SK-N-SH treated with all-trans-retinoic acid at 6 μM for 48 hours (cell line): ENCODE measurements at regions not wholly inside any gene's neighbourhood (a gene's known extent, or its start where the extent isn't known, plus 50 kb on each side); places are given as distances from the start of the nearest gene placed in this dataset.

Experiments used
- ATAC-seq: fragments of 200-7000 bp; cut with Tn5 transposase; 3 replicates; pipeline ENCODE4 v1.9.1; 2020; ENCODE audit warnings: mild to moderate bottlenecking, moderate library complexity
- ARNTL ChIP-seq: fragments of 450-650 bp; formaldehyde crosslinking; IDR thresholded peaks from 2 replicates; pipeline ENCODE4 v1.5.0; 2020; ENCODE audit warnings: low read depth, mild to moderate bottlenecking, moderate library complexity, borderline replicate concordance
- BACH2 ChIP-seq: fragments of 250-450 bp; sonication (Bioruptor Pico); IDR thresholded peaks from 2 replicates; pipeline ENCODE4 v1.9.0; 2021; ENCODE audit warnings: mild to moderate bottlenecking, borderline replicate concordance
- CREB5 ChIP-seq: fragments of 250-450 bp; sonication (Bioruptor Pico); IDR thresholded peaks from 2 replicates; pipeline ENCODE4 v1.5.1; 2020; ENCODE audit warnings: low read depth, mild to moderate bottlenecking, moderate library complexity
- CSDC2 ChIP-seq: fragments of 250-450 bp; sonication (Bioruptor Pico); IDR thresholded peaks from 2 replicates; pipeline ENCODE4 v1.5.0; 2020; ENCODE audit warnings: mild to moderate bottlenecking, moderate library complexity
- CSRNP3 ChIP-seq: fragments of 250-450 bp; sonication (Bioruptor Pico); IDR thresholded peaks from 2 replicates; pipeline ENCODE4 v1.5.1; 2021; ENCODE audit warnings: mild to moderate bottlenecking, moderate library complexity
- ESRRG ChIP-seq: fragments of 250-450 bp; sonication (Bioruptor Pico); IDR thresholded peaks from 2 replicates; pipeline ENCODE4 v1.6.1; 2021; ENCODE audit warnings: mild to moderate bottlenecking
- GLIS3 ChIP-seq: fragments of 250-450 bp; sonication (Bioruptor Pico); IDR thresholded peaks from 2 replicates; pipeline ENCODE4 v1.5.0; 2020; ENCODE audit warnings: mild to moderate bottlenecking, moderate library complexity
- ISL1 ChIP-seq: fragments of 250-450 bp; sonication (Bioruptor Pico); IDR thresholded peaks from 2 replicates; pipeline ENCODE4 v2.1.2; 2022; ENCODE audit warnings: mild to moderate bottlenecking, moderate library complexity
- OSR1 ChIP-seq: fragments of 250-450 bp; sonication (Bioruptor Pico); IDR thresholded peaks from 2 replicates; pipeline ENCODE4 v1.8.0; 2022; ENCODE audit warnings: moderate library complexity, mild to moderate bottlenecking, inconsistent platforms
- PATZ1 ChIP-seq: fragments of 250-450 bp; sonication (Bioruptor Pico); IDR thresholded peaks from 2 replicates; pipeline ENCODE4 v1.8.0; 2020; ENCODE audit warnings: mild to moderate bottlenecking, moderate library complexity, borderline replicate concordance
- POU6F1 ChIP-seq: fragments of 250-450 bp; sonication (Bioruptor Pico); IDR thresholded peaks from 2 replicates; pipeline ENCODE4 v1.8.0; 2021; ENCODE audit warnings: low read depth, mild to moderate bottlenecking, moderate library complexity, borderline replicate concordance
- PPARA ChIP-seq: fragments of 250-450 bp; sonication (Bioruptor Pico); IDR thresholded peaks from 2 replicates; pipeline ENCODE4 v1.5.0; 2020; ENCODE audit warnings: mild to moderate bottlenecking, borderline replicate concordance
- RARB ChIP-seq: fragments of 250-450 bp; sonication (Bioruptor Pico); IDR thresholded peaks from 2 replicates; pipeline ENCODE4 v1.8.0; 2021; ENCODE audit warnings: mild to moderate bottlenecking, moderate library complexity
- SNAI2 ChIP-seq: fragments of 250-450 bp; sonication (Bioruptor Pico); IDR thresholded peaks from 2 replicates; pipeline ENCODE4 v1.5.0; 2020; ENCODE audit warnings: mild to moderate bottlenecking, moderate library complexity
- TCF4 ChIP-seq: fragments of 250-450 bp; sonication (Bioruptor Pico); IDR thresholded peaks from 2 replicates; pipeline ENCODE4 v1.8.0; 2021; ENCODE audit warnings: mild to moderate bottlenecking, moderate library complexity, borderline replicate concordance
- TOX ChIP-seq: fragments of 250-450 bp; sonication (Bioruptor Pico); IDR thresholded peaks from 2 replicates; pipeline ENCODE4 v1.8.0; 2021; ENCODE audit warnings: mild to moderate bottlenecking, moderate library complexity, borderline replicate concordance
- TSHZ2 ChIP-seq: fragments of 250-450 bp; sonication (Bioruptor Pico); IDR thresholded peaks from 2 replicates; pipeline ENCODE4 v1.5.0; 2020; ENCODE audit warnings: mild to moderate bottlenecking, moderate library complexity
- ZC3H10 ChIP-seq: fragments of 250-450 bp; sonication (Bioruptor Pico); IDR thresholded peaks from 2 replicates; pipeline ENCODE4 v1.5.1; 2021; ENCODE audit warnings: mild to moderate bottlenecking, moderate library complexity
- ZFP3 ChIP-seq: fragments of 250-450 bp; sonication (Bioruptor Pico); IDR thresholded peaks from 2 replicates; pipeline ENCODE4 v1.5.0; 2020; ENCODE audit warnings: mild to moderate bottlenecking, moderate library complexity
- ZFP30 ChIP-seq: fragments of 450-650 bp; formaldehyde crosslinking; IDR thresholded peaks from 2 replicates; pipeline ENCODE4 v1.5.0; 2022; ENCODE audit warnings: mild to moderate bottlenecking, moderate library complexity
- ZNF565 ChIP-seq: fragments of 450-650 bp; formaldehyde crosslinking; conservative IDR thresholded peaks from 2 replicates; pipeline ENCODE4 v1.5.0; 2020; ENCODE audit warnings: low read depth, mild to moderate bottlenecking, moderate library complexity
- ZNF70 ChIP-seq: fragments of 450-650 bp; formaldehyde crosslinking; IDR thresholded peaks from 2 replicates; pipeline ENCODE4 v1.5.0; 2020; ENCODE audit warnings: mild to moderate bottlenecking, moderate library complexity
- ZNF8 ChIP-seq: fragments of 450-650 bp; formaldehyde crosslinking; IDR thresholded peaks from 2 replicates; pipeline ENCODE4 v1.5.0; 2020; ENCODE audit warnings: mild to moderate bottlenecking, moderate library complexity

- TF ChIP-seq CREB5 (CRISPR knock-in tag) (no peak), OSR1 (CRISPR knock-in tag) (no peak), TSHZ2 (CRISPR knock-in tag) (no peak), ZFP3 (no peak), CSDC2 (CRISPR knock-in tag) (no peak), ZC3H10 (CRISPR knock-in tag) (no peak), SNAI2 (CRISPR knock-in tag) (no peak), ZNF8 (CRISPR knock-in tag) (no peak), ISL1 (no peak), TCF4 (CRISPR knock-in tag) (no peak), ZNF70 (CRISPR knock-in tag) (no peak), PPARA (CRISPR knock-in tag) (no peak), TOX (CRISPR knock-in tag) (no peak), POU6F1 (CRISPR knock-in tag) (no peak), ARNTL (CRISPR knock-in tag) (no peak), ZFP30 (CRISPR knock-in tag) (no peak)
Observed at GRCh38 chr3:55163421-55163820, 235.6 kb upstream of the LRTM1 start.

GRCh38 chr3:55162031-55162795 is 234.4 kb upstream of the LRTM1 start:
- ATAC-seq, result peak; percentile 15; the same call in 2 of the 3 replicates
- TF ChIP-seq POU6F1 (CRISPR knock-in tag) (no peak), GLIS3 (no peak), ISL1 (no peak), TOX (CRISPR knock-in tag) (no peak), TSHZ2 (CRISPR knock-in tag) (no peak), ZNF8 (CRISPR knock-in tag) (no peak), CREB5 (CRISPR knock-in tag) (no peak), ZNF70 (CRISPR knock-in tag) (no peak), CSRNP3 (CRISPR knock-in tag) (no peak), BACH2 (CRISPR knock-in tag) (no peak), ESRRG (CRISPR knock-in tag) (no peak), ZFP3 (no peak), PATZ1 (CRISPR knock-in tag) (no peak), CSDC2 (CRISPR knock-in tag) (no peak), RARB (no peak), PPARA (CRISPR knock-in tag) (no peak), ZFP30 (CRISPR knock-in tag) (no peak), ZNF565 (CRISPR knock-in tag) (no peak), TCF4 (CRISPR knock-in tag) (no peak)

More at GRCh38 chr3:55163421-55163820, 235.6 kb upstream of the LRTM1 start:
- ATAC-seq, result no peak
